ENCODE measurements at regions not wholly inside any gene's neighbourhood (a gene's known extent, or its start where the extent isn't known, plus 50 kb on each side); places are given as distances from the start of the nearest gene placed in this dataset.
"Not testable (repeated sequence)": the region's sequence is repeated elsewhere in the genome, so short reads cannot be mapped to it uniquely, and the experiment has no call there.

DNA sequence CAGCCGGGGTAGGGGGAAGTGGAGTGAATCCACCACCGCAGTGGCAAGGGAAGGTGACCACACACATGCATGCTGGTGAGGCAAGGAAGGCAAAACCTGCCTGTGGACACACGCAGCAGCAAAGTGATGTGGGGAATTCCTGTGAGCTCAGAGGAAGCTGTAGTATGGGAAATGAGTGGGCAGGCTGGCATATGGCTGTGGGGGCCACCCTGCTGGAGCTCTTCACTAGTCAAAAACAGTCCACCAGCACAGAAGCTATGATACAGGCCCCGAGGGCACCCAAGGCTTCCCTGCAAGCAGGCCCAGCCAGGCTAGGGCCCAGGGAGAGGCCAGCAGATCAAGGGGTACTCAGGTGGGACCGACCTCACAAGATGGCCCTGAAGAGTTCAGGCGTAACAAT lies 239.1 kb downstream of the CHM start:
- DNase-seq: no peak

DNA sequence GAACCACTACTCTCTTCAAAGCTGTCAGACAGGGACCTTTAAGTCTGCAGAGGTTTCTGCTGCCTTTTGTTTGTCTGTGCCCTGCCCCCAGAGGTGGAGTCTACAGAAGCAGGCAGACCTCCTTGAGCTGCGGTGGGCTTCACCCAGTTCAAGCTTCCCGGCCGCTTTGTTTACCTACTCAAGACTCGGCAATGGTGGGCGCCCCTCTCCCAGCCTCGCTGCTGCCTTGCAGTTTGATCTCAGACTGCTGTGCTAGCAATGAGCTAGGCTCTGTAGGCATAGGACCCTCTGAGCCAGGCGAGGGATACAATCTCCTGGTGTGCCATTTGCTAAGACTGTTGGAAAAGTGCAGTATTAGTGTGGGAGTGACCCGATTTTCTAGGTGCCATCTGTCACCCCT lies 275.0 kb downstream of the CHM start:
- DNase-seq: not testable (repeated sequence)

DNA sequence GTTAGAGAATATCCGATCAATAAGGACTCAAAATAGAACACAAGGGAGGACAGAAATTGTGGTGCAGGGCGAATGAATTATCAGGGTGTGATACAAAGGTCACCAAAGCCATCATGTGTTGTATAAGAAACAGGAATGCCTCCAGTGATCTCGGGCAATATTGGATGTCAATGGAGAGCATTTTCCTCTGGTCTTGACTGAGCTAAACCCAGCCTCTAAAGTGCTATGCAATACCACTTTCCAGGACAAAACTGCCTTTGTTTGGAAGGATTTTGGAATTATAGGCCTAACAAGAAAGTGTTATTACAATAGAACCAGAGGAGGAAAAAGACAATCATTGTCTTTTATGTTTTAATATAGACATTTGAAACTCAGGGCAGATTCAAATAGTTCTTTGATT lies 281.7 kb downstream of the CHM start:
- no peak for DNase-seq

DNA sequence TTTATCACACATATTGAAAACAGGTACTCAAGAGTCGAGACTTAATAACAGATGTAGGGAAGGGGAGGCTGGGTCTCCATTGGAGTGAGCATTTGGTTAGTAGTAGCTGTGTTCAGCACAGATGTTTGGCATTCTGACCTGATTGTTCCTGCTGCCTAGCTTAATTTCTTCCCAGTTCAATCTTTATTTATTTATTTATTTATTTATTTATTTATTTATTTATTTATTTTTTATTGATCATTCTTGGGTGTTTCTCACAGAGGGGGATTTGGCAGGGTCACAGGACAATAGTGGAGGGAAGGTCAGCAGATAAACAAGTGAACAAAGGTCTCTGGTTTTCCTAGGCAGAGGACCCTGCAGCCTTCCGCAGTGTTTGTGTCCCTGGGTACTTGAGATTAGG lies 324.3 kb downstream of the CHM start:
- not testable (repeated sequence) for DNase-seq

DNA sequence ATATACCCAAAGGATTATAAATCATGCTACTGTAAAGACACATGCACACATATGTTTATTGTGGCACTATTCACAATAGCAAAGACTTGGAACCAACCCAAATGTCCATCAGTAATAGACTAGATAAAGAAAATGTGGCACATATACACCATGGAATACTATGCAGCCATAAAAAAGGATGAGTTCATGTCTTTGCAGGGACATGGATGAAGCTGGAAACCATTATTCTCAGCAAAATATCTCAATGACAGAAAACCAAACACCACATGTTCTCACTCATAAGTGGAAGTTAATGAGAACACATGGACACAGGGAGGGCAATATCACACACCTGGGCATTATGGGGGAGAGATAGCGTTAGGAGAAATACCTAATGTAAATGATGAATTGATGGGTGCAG lies 323.8 kb upstream of the POF1B start:
- not testable (repeated sequence) for DNase-seq

DNA sequence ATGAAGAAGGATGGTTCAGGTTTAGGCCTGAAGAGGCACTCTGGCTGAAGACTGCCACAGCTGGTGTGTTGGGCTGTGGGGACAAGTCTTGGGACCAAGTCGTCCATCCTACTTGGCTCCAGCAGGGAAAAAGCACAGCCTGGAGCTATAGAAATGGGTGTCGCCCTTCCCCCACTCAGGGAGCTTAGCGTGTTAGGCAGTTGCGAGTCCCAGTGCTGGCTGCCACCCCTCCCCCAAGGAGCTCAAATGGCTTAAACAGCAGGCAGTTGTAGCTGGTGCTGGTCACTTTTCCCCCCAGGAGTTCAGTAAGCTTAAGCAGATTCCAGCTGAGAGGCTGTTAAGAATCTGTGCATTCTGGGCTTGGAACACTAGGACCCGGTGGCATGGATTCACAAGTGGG lies 319.5 kb upstream of the POF1B start:
- no peak for DNase-seq

DNA sequence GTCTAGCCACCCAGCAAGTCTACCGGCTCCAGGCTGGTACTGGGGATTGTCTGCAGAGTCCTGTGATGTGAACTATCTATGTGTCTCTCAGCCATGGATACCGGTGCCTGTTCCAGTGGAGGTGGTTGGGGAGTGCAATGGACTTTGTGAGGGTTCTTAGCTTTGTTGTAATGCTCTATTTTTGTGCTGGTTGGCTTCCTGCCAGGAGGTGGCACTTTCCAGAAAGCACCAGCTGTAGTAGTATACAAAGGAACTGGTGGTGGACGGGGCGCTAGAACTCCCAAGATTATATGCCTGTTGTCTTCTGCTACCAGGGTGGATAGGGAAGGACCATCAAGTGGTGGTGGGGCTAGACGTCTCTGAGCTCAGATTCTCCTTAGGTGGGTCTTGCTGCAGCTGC lies 306.4 kb upstream of the POF1B start:
- no peak for DNase-seq

DNA sequence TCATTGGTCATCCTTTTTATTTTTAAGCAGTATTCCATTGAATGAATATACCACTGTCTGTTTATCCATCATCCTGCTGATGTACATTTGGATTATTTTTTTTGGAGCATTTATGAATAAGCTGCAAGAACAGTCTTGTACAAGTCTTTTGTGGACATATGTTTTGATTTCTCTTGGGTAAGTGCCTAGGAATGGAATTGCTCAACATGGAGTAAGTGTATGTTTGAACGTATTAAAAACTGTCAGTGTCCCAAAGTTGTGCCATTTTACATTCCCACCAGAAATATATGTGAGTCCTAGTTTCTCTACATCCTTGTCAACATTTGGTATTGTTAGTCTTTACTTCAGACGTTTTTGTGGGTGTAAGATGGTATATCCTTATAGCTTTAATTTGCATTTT lies 287.0 kb upstream of the POF1B start:
- DNase-seq: no peak

DNA sequence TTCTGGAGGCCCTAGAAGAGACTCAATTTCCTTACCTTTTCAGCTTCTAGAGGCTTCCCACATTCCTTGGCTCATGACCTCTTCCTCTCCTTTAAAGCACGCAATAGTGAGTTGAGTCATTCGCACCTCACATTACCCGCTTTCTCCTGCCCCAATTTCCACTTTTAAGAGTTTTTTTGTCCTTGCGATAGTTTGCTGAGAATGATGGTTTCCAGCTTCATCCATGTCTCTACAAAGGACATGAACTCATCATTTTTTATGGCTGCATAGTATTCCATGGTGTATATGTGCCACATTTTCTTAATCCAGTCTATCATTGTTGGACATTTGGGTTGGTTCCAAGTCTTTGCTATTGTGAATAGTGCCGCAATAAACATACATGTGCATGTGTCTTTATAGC lies 284.5 kb upstream of the POF1B start:
- DNase-seq: not testable (repeated sequence)

DNA sequence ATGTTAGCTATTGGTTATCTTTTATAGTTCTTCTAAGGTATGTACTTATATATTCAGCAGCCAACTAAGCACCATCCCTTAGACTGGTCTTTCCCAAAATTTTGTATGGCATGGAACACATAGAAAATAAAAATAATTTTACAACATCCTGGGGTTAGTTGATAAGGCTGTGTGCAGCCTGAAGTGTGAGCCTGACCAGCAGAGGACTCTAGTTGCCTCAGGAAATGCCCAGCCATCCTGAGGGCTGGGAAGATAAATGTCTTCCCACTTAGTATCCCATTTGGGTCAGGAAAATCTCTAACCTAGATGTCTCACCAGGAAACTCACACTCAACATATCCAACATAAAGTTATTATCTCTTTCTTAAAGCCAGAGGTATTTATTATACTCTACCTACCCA lies 251.4 kb upstream of the POF1B start:
- DNase-seq: no peak

DNA sequence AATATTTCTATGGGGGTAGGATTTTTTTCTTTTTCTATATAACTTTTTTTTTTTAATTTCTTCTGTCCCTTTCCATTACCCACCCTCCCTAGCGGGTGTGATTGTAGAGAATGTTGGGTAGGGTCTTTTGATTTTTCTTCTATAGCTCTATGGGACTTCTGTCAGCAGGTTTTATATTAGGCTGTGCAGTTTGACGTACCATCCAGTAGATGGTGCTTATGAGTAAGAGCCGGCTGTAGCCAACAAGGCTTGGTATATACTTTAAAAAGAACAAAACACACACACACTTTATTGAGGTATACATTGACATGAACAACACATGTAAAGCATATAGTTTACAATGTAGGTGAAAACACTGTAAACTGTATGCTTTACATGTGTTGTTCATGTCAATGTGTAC lies 247.9 kb upstream of the POF1B start:
- no peak for DNase-seq

DNA sequence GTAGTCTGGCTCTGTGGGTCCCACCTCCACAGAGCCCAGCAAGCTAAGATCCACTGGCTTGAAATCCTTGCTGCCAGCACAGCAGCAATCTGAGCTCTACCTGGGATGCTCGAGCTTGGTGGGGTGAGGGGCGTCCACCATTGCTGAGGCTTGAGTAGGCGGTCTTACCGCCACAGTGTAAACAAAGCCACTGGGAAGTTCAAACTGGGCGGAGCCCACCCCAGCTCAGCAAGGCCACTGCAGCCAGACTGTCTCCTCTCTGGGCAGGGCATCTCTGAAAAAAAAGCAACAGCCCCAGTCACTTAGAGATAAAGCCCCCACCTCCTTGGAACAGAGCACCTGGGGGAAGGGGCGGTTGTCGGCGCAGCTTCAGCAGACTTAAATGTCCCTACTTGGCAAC lies 243.2 kb upstream of the POF1B start:
- DNase-seq: no peak

DNA sequence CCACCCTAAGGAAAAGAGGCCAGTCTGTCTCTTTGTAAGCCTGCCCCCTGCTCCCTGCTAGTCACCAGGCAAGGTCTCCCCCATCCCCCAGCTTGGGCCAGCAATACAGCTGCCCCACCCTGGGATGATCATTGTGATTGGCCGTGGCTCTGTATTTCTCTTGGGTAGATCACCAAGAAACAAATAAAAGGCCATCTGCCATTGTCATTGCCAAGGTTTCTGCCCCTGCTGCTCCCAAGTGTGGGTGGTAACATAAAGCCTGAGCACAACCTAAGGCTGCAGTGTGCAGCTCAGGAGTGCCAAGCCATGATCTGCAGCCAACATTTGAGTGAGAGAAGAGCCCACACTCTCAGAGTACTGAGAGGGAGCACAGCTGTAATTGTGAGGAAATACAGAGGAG lies 241.0 kb upstream of the POF1B start:
- DNase-seq: no peak

DNA sequence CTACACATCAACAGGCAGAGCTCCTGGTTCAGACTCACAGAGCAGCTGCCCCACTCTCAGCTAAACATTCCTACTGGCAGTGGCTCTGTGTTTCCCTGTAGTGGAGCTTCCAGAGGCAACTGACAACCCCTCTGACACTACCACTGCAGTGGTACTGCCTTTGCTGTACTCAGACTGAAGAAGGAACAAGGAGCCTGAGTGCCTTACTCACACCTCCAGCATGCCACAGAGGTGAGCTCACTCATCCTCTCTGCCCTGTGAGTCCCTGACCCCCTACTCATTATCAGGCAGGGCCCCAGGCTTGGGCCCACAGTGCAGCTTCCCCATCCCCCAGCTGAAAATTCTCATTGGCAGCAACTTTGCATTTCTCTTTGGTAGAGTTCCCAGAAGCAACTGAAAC lies 240.5 kb upstream of the POF1B start:
- no peak for DNase-seq

DNA sequence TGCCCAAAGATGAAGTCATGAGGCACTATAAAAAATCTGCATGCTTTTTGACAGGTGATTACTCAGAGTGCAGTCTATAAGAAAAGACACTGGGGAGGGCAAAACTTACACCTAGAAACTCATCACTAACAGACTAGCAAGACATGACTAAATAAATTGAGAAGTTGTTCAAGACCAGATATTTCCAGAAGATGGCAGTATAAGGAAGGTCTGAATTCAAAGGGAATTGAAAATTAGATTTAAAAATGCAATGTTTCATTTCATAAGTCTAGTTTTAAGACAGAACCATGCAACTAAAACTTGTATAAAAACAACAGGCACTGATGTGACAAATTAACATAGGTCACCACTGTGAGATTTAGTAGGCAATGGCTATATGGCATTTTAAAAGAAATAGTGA lies 232.5 kb upstream of the POF1B start:
- DNase-seq: peak in 1 of 2 donors; percentile 1

DNA sequence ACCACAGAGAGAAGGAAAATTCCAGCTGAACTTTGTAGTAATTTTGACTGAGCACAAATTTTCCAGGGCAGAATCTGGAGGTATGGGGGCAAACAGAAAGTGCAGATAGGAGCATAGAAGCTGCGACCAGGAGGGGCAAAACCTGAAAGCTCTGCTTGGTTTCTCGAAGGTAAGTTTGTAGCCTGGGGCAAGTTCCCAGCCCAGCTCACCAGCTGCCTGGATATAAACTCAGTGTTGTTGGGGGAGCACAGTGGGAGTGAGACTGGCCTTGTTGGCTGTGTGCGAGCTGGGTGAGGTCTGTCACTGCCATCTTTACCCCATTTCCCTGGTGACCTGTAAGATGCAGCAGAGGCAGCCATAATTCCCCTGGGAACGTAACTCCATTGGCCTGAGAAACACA lies 213.5 kb upstream of the POF1B start:
- DNase-seq: no peak

DNA sequence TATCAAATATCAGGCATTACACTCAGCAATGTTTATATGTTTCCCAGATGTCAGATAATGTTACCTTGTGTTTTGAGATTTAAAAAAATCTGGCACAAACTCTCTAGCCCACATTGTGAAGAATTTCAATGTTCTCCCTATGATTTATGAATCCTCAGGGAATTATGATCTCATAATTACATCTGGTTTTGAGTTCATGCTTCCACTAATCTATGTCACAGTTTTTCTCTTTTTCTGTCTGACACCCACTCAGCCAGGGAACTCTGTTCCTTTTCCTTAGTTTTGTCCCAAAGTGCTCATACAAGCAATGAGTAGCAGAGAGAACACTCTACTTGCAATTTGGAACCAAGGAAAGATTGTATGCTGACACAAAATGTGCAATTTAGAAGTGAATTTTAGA lies 212.1 kb upstream of the POF1B start:
- no peak for DNase-seq

DNA sequence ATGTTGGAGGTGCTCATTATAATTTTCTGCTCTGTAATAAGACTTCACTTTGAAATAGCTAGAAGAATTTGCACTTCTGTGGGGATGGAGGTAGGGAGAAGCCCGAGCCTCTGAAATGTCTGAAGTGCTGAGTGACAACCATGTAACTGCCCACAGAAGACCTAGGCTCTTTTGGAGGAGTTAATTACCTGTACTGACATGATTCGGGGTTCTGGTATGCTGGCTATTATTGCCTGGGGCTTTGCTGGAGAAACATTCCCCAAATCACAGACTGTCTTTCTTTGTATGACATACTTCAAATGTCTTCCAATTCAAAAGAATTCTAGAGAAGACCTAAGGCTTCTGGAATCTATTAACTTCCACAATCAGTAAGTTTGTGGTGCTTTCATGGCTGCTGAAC lies 211.2 kb upstream of the POF1B start:
- no peak for DNase-seq

DNA sequence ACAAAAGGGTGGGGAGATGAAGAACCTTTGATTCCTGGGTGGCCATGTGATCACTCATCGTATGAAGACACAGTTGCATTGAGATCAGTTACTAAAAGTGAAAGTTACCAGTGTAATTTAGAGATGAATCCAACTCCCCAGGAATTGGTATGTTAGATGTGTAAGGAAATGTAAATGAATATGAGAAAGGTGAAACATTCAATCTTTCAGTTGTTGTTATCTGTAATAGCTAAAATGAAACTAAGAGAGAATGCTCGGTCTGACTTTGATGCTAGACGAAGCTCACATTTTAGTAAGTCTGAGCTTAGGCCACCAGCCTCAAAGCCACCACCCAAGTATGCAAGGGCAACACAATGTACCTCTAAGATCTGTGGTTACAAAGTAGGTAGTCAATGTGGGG lies 194.3 kb upstream of the POF1B start:
- DNase-seq: no peak

DNA sequence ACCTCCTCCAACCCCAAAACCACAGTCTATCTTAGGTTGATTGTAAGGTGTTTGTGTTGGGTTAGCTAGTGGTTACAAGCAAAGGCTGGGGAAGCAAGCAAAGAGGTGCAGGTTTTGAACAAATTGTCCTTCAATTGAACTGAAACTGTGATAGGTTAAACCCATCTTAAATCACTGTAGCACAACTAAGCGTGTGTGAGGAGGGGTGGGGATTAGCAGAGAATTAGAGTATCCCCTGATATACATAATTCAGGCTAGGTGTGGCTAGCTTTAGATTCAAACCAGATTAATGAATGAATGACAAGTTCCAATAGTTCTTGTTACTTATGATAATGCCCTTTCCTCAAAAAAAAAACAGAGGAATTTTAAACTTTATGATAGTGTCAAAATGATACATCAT lies 191.0 kb upstream of the POF1B start:
- no peak for DNase-seq

DNA sequence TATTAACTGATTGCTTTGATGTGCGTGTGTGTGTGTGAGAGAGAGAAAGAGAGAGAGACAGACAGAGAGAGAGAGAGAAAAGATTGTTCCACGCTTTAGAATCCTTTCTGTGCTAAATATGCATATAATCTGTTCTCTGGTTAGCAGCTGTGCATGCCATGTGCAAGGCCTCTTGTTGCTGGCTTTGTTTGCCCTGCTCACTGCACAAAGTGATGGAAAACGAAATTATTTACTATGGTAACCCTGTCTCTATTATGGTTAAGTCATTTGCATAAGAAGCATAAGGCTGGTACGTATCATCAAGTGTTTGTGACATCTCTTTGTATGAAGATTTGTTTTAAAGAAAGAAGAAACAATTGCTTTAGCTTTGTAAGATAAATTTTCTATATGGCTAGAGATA lies 190.2 kb upstream of the POF1B start:
- DNase-seq: no peak

DNA sequence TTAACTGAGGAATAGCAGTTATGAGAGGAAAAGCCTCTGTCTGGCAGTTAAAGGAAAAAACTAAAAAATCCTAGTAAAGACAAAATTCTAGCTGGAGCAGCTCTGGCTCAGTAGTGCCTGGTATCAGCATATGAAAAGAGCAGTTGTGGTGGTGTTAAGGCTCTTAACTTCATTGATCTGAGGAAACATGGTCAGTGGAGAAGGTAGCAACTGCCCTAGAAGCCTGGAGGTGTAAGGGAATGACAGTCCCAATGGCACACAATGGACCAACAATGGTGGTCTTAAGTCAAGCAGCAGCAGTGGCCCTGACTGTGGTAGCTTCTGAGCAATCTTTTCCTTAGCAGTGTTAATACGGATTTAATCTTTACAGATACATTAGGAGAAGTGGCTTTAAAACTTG lies 189.6 kb upstream of the POF1B start:
- DNase-seq: no peak

DNA sequence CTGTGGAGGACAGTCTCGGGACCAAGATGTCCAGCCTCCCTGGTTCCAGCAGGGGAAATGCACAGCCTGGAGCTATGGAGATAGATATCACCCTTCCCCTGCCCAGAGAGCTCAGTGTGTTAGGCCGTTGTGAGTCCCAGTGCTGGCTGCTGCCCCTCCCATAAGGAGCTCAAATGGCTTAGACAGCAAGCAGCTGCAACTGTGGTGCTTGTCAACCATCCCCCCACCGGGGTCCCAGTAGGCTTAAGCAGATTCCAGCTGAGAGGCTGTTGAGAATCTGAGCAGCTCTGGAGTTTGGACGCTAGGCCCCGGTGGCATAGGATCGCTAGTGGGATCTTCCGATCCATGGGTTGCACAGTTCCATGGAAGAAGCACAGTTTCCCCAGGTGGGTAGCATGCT lies 181.8 kb upstream of the POF1B start:
- no peak for DNase-seq

DNA sequence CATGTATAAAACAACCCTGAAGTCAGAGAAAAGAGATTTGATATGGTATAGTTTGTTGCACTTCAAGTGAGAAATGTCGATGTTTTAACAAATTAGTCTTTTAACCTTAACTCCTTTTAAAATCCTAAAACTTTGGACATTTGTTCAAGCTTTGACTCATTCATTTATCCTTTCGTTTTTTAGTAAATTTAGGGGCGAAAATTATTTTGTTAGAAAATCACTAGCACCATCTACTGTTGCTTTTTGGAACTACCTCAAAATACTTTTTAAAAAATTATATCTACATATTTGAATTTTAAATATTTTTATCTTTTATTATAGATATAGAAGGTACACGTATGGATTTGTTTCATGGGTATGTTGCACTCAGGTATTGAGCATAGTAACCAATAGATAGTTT lies 165.1 kb upstream of the POF1B start:
- DNase-seq: no peak

DNA sequence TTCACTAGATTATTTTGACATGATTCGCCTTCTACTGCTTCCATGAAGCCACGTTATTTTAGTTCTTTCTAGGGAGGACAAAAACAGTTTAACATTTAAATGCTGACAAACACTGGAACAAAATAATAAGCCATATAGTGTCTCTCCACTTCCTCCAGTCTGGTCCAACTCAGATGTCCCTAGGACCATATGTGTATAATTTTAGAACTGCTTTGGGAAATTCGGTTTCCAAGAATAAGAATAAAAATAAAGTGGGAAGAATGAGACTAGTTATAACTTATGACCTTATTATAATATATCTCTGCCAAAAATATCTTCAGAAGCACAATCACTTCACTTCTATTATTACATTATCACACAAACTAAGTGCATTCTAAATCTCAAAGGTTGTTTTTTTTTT lies 164.4 kb upstream of the POF1B start:
- no peak for DNase-seq
